Activated CD8-positive, alpha-beta T cell treated with anti-CD3 and anti-CD28 coated beads for 36 hours (primary cell): ENCODE measurements at regions not wholly inside any gene's neighbourhood (a gene's known extent, or its start where the extent isn't known, plus 50 kb on each side); places are given as distances from the start of the nearest gene placed in this dataset.
"Not testable (repeated sequence)": the region's sequence is repeated elsewhere in the genome, so short reads cannot be mapped to it uniquely, and the experiment has no call there.

Experiments used
- ATAC-seq: fragments of 200-7000 bp; cut with Tn5 transposase; one replicate; pipeline ENCODE4 v1.10.0; 2021; ENCODE audit warnings: mild to moderate bottlenecking, moderate library complexity
- CTCF ChIA-PET: fragments of 350-600 bp; sonication (Branson Sonifier 250); formaldehyde crosslinking; loops from one replicate; lab custom pipeline; 2021; ENCODE audit warnings: antibody characterized with exemption; lab: Charles Lee
- POLR2A ChIA-PET: fragments of 350-600 bp; sonication (Branson Sonifier 250); formaldehyde crosslinking; loops from one replicate; lab custom pipeline; 2021; ENCODE audit warnings: antibody characterized with exemption; lab: Charles Lee
- DNase-seq: peaks from one replicate; pipeline ENCODE4 v3.0.0-alpha.2; 2020
- H3K27ac Mint-ChIP-seq: one replicate; pipeline ENCODE4 v1.8.0; 2021; ENCODE audit warnings: mild to moderate bottlenecking, mixed read lengths
- H3K27me3 Mint-ChIP-seq: one replicate; pipeline ENCODE4 v1.8.0; 2021; ENCODE audit warnings: mixed read lengths
- H3K36me3 Mint-ChIP-seq: one replicate; pipeline ENCODE4 v1.8.0; 2021; ENCODE audit warnings: low read depth, mixed read lengths
- H3K4me1 Mint-ChIP-seq: one replicate; pipeline ENCODE4 v1.8.0; 2021; ENCODE audit warnings: low read depth, mixed read lengths
- H3K4me3 Mint-ChIP-seq: one replicate; pipeline ENCODE4 v1.8.0; 2021; ENCODE audit warnings: mild to moderate bottlenecking, moderate library complexity, mixed read lengths
- H3K9me3 Mint-ChIP-seq: one replicate; pipeline ENCODE4 v1.8.0; 2021; ENCODE audit warnings: mixed read lengths
- CTCF ChIP-seq: fragments of 200-600 bp; IDR thresholded peaks from one replicate; pipeline ENCODE4 v1.8.0; 2022; ENCODE audit warnings: antibody characterized with exemption, mild to moderate bottlenecking
- intact Hi-C: fragments of 100-400 bp; cut with micrococcal nuclease; formaldehyde crosslinking; loops from one replicate; pipeline ENCODE4 v1.10.0; 2022

GRCh38 chr12:102653406-102653805 is 173.0 kb upstream of the IGF1 start:
- intact Hi-C loops: no loop called here
- H3K36me3 Mint-ChIP-seq: no peaks in the 10 kb centered on the region
- ATAC-seq: no peak
- DNase-seq: no peak
- no peak overlapping the region for H3K4me3 Mint-ChIP-seq
- H3K4me1 Mint-ChIP-seq: no peaks in the 10 kb centered on the region
- H3K27me3 Mint-ChIP-seq: no peaks in the 10 kb centered on the region
- no peak for TF ChIP-seq CTCF
- CTCF ChIA-PET: no interaction called here
- POLR2A ChIA-PET: no interaction called here
- H3K27ac Mint-ChIP-seq: no peak overlapping the region
- H3K9me3 Mint-ChIP-seq: peaks cover 2% of the 10 kb centered on the region

- H3K9me3 Mint-ChIP-seq: no peaks in the 10 kb centered on the region
- H3K27me3 Mint-ChIP-seq: no peaks in the 10 kb centered on the region
- ATAC-seq (no peak), DNase-seq (no peak)
- POLR2A ChIA-PET: no interaction called here
- CTCF ChIA-PET: no interaction called here
- no peaks in the 10 kb centered on the region for H3K36me3 Mint-ChIP-seq
- intact Hi-C loops: no loop called here
- no peak for TF ChIP-seq CTCF
- no peak overlapping the region for H3K4me3 Mint-ChIP-seq
- no peak overlapping the region for H3K27ac Mint-ChIP-seq
- no peaks in the 10 kb centered on the region for H3K4me1 Mint-ChIP-seq
Measured at GRCh38 chr12:102652645-102653313, 172.4 kb upstream of the IGF1 start.

- ATAC-seq: no peak
- no peaks in the 10 kb centered on the region for H3K4me1 Mint-ChIP-seq
- no peak for DNase-seq
- intact Hi-C loops: no loop called here
- ChIA-PET CTCF (no interaction called here), POLR2A (no interaction called here)
- no peak for TF ChIP-seq CTCF
- H3K36me3 Mint-ChIP-seq: no peaks in the 10 kb centered on the region
- no peaks in the 10 kb centered on the region for H3K27me3 Mint-ChIP-seq
- H3K9me3 Mint-ChIP-seq: peaks cover 3% of the 10 kb centered on the region
- no peak overlapping the region for H3K27ac Mint-ChIP-seq
- no peak overlapping the region for H3K4me3 Mint-ChIP-seq
Measured at GRCh38 chr12:102645968-102646367, 165.6 kb upstream of the IGF1 start.

GRCh38 chr12:102643879-102644575 is 163.7 kb upstream of the IGF1 start:
- CTCF ChIA-PET: no interaction called here
- no peak for TF ChIP-seq CTCF
- ATAC-seq: no peak
- H3K4me1 Mint-ChIP-seq: no peaks in the 10 kb centered on the region
- H3K36me3 Mint-ChIP-seq: no peaks in the 10 kb centered on the region
- no peaks in the 10 kb centered on the region for H3K27me3 Mint-ChIP-seq
- intact Hi-C loops: no loop called here
- peaks cover 7% of the 10 kb centered on the region for H3K9me3 Mint-ChIP-seq
- H3K4me3 Mint-ChIP-seq: no peak overlapping the region
- no peak for DNase-seq
- H3K27ac Mint-ChIP-seq: no peak overlapping the region
- POLR2A ChIA-PET: no interaction called here

- no peaks in the 10 kb centered on the region for H3K36me3 Mint-ChIP-seq
- no peak overlapping the region for H3K4me3 Mint-ChIP-seq
- H3K27ac Mint-ChIP-seq: no peak overlapping the region
- no peak for TF ChIP-seq CTCF
- DNase-seq (no peak), ATAC-seq (no peak)
- no peaks in the 10 kb centered on the region for H3K27me3 Mint-ChIP-seq
- ChIA-PET POLR2A (no interaction called here), CTCF (no interaction called here)
- no peaks in the 10 kb centered on the region for H3K4me1 Mint-ChIP-seq
- peaks cover 7% of the 10 kb centered on the region for H3K9me3 Mint-ChIP-seq
- intact Hi-C loops: no loop called here
Measured at GRCh38 chr12:102642199-102642598, 161.8 kb upstream of the IGF1 start.

GRCh38 chr12:102640658-102641057 is 160.3 kb upstream of the IGF1 start:
- ATAC-seq, POLR2A ChIA-PET, H3K4me1 Mint-ChIP-seq, H3K9me3 Mint-ChIP-seq, H3K27ac Mint-ChIP-seq, H3K36me3 Mint-ChIP-seq, H3K27me3 Mint-ChIP-seq, H3K4me3 Mint-ChIP-seq, intact Hi-C loops, CTCF ChIA-PET, DNase-seq: not testable (repeated sequence)
